ENCODE measurements at regions not wholly inside any gene's neighbourhood (a gene's known extent, or its start where the extent isn't known, plus 50 kb on each side); places are given as distances from the start of the nearest gene placed in this dataset.

- TF ChIP-seq CTCF (IDR thresholded peaks at IDR 0.05) (no peak), POLR2A (IDR thresholded peaks at IDR 0.05) (no peak)
Measured at GRCh38 chr11:71193431-71193830, 58.9 kb downstream of the SHANK2 start.
